ENCODE measurements at regions not wholly inside any gene's neighbourhood (a gene's known extent, or its start where the extent isn't known, plus 50 kb on each side); places are given as distances from the start of the nearest gene placed in this dataset.

GRCh38 chr16:65295527-65295926 lies 173.7 kb upstream of the CDH11 start (continued):
- TF ChIP-seq CHD7 (IDR thresholded peaks at IDR 0.05; ENCODE audit: insufficient replicate concordance, low read length) (no peak), TBP (IDR thresholded peaks at IDR 0.05; ENCODE audit: low read depth, low read length) (no peak), SP4 (IDR thresholded peaks at IDR 0.05; ENCODE audit: low read length) (no peak), CTBP2 (IDR thresholded peaks at IDR 0.05; ENCODE audit: borderline replicate concordance, insufficient read depth, insufficient read length, low read length) (no peak), USF2 (IDR thresholded peaks at IDR 0.05; ENCODE audit: low read length) (no peak), GABPA (IDR thresholded peaks at IDR 0.05; ENCODE audit: borderline replicate concordance, insufficient read depth, low read length) (no peak), POLR2A (IDR thresholded peaks at IDR 0.05; ENCODE audit: control extremely low read depth in 1 of 2, low read depth in 2 of 2, low read length in 2 of 2) (no peak), KDM1A (IDR thresholded peaks at IDR 0.05; ENCODE audit: borderline replicate concordance, low read length) (no peak), FOSL1 (IDR thresholded peaks at IDR 0.05; ENCODE audit: insufficient read depth, low read depth, low read length) (no peak), CBX8 (IDR thresholded peaks at IDR 0.05; ENCODE audit: borderline replicate concordance, low read depth, low read length) (no peak)

Data from H1 (cell line).